DMS114 treated with DMSO at 0.1 percent for 48 hours (cell line): ENCODE measurements at regions not wholly inside any gene's neighbourhood (a gene's known extent, or its start where the extent isn't known, plus 50 kb on each side); places are given as distances from the start of the nearest gene placed in this dataset.
"Not testable (repeated sequence)": the region's sequence is repeated elsewhere in the genome, so short reads cannot be mapped to it uniquely, and the experiment has no call there.

Experiments used
- DNase-seq: peaks from one replicate; lab custom pipeline; 2025; ENCODE audit not compliant: unreplicated experiment; lab: John Stamatoyannopoulos, UW

- not testable (repeated sequence) for DNase-seq
These were observed 185.8 kb downstream of the NPIPB11 start for GRCh38 chr16:29220647-29221191.

GRCh38 chr16:29219966-29220646 lies 186.4 kb downstream of the NPIPB11 start:
- DNase-seq = not testable (repeated sequence)

GRCh38 chr16:29219562-29219961 lies 186.9 kb downstream of the NPIPB11 start:
- not testable (repeated sequence) for DNase-seq

GRCh38 chr16:29218649-29219048 lies 187.9 kb downstream of the NPIPB11 start:
- not testable (repeated sequence) for DNase-seq

- not testable (repeated sequence) for DNase-seq
These were observed 188.3 kb downstream of the NPIPB11 start for GRCh38 chr16:29218171-29218570.

- not testable (repeated sequence) for DNase-seq
These were observed 188.8 kb downstream of the NPIPB11 start for GRCh38 chr16:29217752-29218126.

GRCh38 chr16:29217104-29217751 lies 189.3 kb downstream of the NPIPB11 start:
- DNase-seq = not testable (repeated sequence)

- DNase-seq = not testable (repeated sequence)
These were observed 192.7 kb downstream of the NPIPB11 start for GRCh38 chr16:29213770-29214169.

- not testable (repeated sequence) for DNase-seq
These were observed 193.3 kb downstream of the NPIPB11 start for GRCh38 chr16:29213251-29213650.

- DNase-seq = not testable (repeated sequence)
These were observed 194.2 kb downstream of the NPIPB11 start for GRCh38 chr16:29212084-29213027.

GRCh38 chr16:29211456-29211855 lies 195.1 kb downstream of the NPIPB11 start:
- not testable (repeated sequence) for DNase-seq

GRCh38 chr16:29210299-29211150 lies 196.0 kb downstream of the NPIPB11 start:
- not testable (repeated sequence) for DNase-seq

- DNase-seq = not testable (repeated sequence)
These were observed 200.4 kb downstream of the NPIPB11 start for GRCh38 chr16:29206120-29206519.

- DNase-seq = not testable (repeated sequence)
These were observed 201.4 kb downstream of the NPIPB11 start for GRCh38 chr16:29205151-29205550.

GRCh38 chr16:29204806-29205135 lies 201.7 kb downstream of the NPIPB11 start:
- no peak for DNase-seq

GRCh38 chr16:29203933-29204805 lies 202.3 kb downstream of the NPIPB11 start:
- DNase-seq = not testable (repeated sequence)

- not testable (repeated sequence) for DNase-seq
These were observed 203.2 kb downstream of the NPIPB11 start for GRCh38 chr16:29203046-29203932.

GRCh38 chr16:29202642-29203041 lies 203.9 kb downstream of the NPIPB11 start:
- not testable (repeated sequence) for DNase-seq
